ENCODE measurements at regions not wholly inside any gene's neighbourhood (a gene's known extent, or its start where the extent isn't known, plus 50 kb on each side); places are given as distances from the start of the nearest gene placed in this dataset.

- TF ChIP-seq POLR2A (IDR thresholded peaks at IDR 0.05; ENCODE audit: low read depth, low read length) (no peak), CTCF (conservative IDR thresholded peaks at IDR 0.05; ENCODE audit: low read depth, low read length) (no peak), MAZ (IDR thresholded peaks at IDR 0.05; ENCODE audit: borderline replicate concordance, low read depth, low read length) (no peak), CHD1 (IDR thresholded peaks at IDR 0.05; ENCODE audit: low read depth, low read length) (no peak), SMC3 (IDR thresholded peaks at IDR 0.05; ENCODE audit: low read depth, low read length) (no peak), MAFK (IDR thresholded peaks at IDR 0.05; ENCODE audit: low read depth, low read length) (no peak), FOS (IDR thresholded peaks at IDR 0.05; ENCODE audit: low read depth, low read length) (no peak), CEBPB (IDR thresholded peaks at IDR 0.05; ENCODE audit: low read depth, low read length) (no peak), RCOR1 (IDR thresholded peaks at IDR 0.05; ENCODE audit: insufficient replicate concordance, low read length) (no peak)
These were observed 147.7 kb downstream of the PRL start for GRCh38 chr6:22149096-22149495.
